ENCODE measurements at regions not wholly inside any gene's neighbourhood (a gene's known extent, or its start where the extent isn't known, plus 50 kb on each side); places are given as distances from the start of the nearest gene placed in this dataset.
"Not testable (repeated sequence)": the region's sequence is repeated elsewhere in the genome, so short reads cannot be mapped to it uniquely, and the experiment has no call there.

DNA sequence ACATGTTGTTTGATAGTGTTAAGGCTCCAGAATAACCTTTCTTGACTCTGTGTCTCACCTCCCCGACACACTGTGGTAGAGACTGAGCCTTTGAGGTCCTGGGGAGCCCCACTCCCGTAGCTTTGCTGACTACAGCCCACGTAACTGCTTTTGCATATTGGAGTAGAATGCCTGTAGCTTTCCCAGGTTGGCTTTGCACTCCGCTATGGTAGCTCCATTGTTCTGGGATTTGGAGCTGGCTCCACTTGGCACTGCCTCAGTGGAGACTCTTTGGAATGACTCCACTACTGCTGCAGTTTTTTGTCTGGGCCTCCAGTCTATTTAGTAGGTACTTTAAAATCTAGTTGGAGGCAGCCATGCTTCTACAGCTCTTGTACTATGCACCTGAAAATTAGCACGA is 56.2 kb upstream of the ANXA1 start:
- ATAC-seq (ENCODE audit: poor library complexity) (no peak), DNase-seq (no peak)
- intact Hi-C loops (cut with DNase I), result no loop called here

DNA sequence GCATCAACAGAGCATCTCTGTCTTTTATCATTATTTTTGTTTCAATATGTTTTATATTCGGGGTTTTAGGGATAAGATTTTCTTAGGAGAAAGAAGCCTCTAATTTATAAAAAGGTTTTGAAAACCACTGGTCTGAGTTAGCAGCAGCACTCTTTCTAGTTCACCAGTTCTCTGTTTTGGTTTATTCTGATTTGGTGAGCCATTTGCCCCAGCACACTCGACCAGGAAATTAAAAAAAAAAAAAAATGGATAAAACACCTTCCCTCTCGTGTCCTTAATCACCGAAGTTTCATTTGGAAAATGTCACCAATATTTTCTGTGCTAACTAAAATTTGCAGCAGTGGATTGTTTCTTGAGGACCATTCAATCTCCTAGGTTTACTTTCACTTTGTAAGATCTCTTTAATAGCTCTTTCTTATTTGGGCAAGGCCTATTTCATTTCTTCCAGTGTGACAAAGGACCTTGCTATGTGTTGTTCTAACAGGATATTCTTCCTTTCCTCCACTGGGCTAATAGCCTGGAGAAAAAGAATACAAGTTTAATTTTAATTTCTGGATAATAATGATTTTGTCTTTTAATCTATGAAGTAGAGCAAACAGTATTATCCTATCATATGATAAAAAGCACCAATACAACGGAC is 57.8 kb upstream of the ANXA1 start:
- intact Hi-C loops (cut with DNase I), result no loop called here

DNA sequence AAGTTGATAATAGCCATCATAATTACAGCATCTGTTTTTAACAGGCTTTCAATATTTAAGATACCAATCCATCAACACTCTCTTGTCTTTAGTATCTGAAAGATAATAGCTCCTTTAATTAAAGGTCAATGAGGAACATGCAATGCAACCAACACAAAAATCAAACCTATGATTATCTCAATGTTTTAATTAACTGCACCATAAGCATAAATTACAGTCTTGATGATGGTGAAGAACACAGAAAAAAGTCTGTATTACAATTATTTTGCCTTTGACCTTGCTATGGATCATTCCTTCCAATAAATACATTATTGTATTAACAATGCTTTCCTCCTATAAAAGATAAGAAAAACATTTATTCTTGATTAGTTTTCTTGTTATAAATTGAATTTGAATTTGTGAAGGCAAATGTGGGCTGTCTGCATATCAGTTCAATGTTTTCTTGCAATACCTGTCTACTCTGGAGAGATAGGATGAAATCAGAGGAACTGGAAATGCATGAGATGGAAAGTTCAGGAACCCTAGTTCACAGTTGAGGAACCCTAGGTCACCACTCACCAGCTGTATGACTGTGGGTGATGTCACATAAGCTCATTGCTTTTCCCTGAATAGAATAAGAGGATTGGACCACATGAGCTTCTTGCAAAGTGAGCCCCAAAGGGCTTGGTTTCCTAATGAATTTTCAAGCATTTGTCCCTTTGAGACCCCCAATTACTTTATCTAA is 58.5 kb upstream of the ANXA1 start:
- no peak for ATAC-seq (ENCODE audit: poor library complexity)
- DNase-seq, result no peak
- intact Hi-C loops (cut with DNase I), result no loop called here

More for the DNA sequence above, 57.8 kb upstream of the ANXA1 start:
- ATAC-seq (ENCODE audit: poor library complexity), result no peak
- no peak for DNase-seq

DNA sequence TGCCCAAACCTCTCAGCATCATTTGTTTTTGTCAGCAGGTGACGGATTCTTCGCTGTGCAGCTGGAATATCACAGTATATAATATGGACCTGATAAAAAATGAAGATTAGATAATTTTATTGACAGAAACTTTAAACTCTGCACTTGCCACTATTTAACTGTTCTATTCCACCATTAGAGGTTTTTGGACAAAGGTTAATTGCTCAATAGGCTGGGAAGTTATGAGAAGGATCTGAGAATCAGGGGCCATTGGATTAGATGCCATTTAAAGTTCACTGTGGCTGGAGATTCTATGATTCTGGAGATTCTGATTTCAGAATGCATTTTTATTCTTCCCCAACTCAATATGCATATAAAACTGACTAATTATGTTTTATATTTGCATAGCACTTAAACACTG is 59.8 kb upstream of the ANXA1 start:
- DNase-seq (no peak), ATAC-seq (ENCODE audit: poor library complexity) (no peak)
- intact Hi-C loops (cut with DNase I), result no loop called here

DNA sequence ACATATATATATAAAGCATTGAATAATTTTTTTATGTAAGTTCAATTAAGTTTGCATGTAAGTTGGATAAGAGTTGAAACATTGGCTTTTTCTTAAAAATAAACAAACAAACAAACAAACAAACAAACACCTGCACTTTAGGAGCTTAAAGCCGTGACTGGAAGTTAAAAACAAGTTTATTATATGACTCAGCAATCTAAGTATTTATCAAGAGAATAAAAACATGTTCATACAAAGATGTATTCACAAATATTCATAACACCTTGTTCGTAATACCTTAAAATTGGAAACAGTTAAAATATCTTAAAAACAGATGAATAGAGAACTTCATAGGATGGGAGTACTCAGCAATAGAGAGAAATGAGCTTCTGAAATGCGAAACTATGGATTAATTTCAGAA is 61.5 kb upstream of the ANXA1 start:
- intact Hi-C loops (cut with DNase I), result no loop called here
- no peak for ATAC-seq (ENCODE audit: poor library complexity)

DNA sequence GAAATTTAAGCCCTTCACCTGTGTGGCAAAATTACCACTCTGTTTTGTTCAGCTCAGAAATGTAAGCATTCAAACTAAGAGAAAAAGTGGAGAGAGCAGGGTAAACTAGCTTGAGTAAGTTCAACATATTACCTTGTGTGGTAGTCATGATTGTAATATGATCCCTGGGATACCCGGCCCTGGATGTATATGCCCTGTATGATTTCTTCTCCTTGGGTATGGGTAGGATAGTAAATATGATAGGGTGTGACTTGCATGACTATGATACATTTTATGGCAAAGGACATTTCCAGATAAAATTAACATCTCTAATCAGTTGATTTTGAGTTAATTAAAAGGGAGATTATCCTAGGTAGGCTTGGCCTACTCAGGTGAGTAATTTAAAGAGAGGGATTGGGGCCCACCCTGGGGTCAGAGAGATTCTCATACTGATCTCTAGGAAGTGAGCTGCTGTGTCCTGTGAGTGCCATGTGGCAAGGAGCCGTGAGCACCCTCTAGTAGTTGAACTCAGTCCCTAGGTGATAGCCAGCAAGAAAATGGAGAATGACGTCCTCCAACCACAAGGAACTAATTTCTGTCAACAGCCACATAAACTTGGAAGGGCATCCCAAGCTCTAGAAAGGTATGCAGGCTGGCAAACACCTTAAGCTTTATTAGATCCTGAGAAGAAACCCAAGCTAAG is 62.2 kb upstream of the ANXA1 start:
- no peak for ATAC-seq (ENCODE audit: poor library complexity)
- DNase-seq, result no peak
- intact Hi-C loops (cut with DNase I), result no loop called here

More for the DNA sequence above, 61.5 kb upstream of the ANXA1 start:
- DNase-seq, result no peak

DNA sequence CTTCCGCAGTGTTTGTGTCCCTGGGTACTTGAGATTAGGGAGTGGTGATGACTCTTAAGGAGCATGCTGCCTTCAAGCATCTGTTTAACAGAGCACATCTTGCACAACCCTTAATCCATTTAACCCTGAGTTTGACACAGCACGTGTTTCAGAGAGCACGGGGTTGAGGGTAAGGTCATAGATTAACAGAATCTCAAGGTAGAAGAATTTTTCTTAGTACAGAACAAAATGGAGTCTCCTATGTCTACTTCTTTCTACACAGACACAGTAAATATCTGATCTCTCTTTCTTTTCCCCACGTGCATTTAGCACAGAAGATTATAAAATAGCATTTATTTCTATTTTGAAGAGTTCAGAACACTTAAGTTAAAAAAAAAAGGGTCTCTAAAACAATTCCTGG is 63.8 kb upstream of the ANXA1 start:
- ATAC-seq (ENCODE audit: poor library complexity); intact Hi-C loops (cut with DNase I); DNase-seq: not testable (repeated sequence)

DNA sequence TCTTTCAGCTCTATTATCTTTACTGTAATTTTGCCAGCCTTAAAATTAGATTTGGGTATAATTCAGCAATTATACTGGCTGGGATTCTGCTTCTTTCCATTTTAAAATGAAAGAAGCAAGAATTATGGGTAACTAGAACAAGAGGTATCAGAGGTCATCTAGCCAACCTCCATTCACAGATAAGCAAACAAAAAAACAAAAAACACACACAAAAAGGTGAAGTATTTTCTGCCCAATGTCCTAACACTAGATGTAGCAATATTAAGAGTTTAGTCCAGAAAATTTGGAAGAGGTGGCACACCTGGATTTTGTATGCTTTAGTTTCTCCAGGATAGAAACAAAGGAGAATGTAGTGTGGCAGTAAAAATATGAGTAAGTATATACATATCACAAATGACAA is 68.1 kb upstream of the ANXA1 start:
- DNase-seq (no peak), ATAC-seq (ENCODE audit: poor library complexity) (no peak)
- intact Hi-C loops (cut with DNase I), result loop anchor here (5.0 kb wide), 1 partner anchor 226 kb away; no protein-coding TSS in a partner anchor

DNA sequence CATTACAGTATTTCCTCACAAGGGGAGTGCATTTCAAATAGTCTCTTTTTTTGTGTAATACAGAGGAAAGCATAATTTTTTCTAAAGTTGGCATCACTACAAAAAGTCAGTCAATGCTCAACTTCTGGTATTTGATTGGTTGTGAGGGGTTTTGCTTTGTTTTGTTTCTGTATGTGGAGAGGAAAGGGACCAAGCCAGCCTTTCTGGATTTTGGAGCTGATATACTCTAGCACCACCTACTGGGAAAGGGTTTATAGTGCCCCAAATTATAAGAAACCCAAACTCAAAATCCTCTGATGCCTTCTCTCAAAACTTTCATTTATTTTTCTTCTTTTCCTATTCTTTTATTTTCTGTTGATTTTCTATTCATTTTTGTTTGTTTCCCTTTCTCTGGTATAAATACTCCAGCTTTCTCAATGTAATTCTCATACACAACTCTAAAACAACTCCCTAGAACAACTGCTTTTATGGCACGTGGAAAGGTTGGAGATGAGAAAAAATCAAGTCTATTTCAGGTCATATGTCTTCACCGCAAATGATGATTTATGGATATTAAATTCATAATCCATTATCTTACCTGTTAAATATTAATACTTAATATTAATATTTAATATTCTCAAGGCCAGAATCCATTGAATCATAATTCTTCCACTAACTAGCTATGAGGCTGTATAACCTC is 69.5 kb upstream of the ANXA1 start:
- intact Hi-C loops (cut with DNase I), result loop anchor here (5.0 kb wide), 1 partner anchor 225 kb away; no protein-coding TSS in a partner anchor
- ATAC-seq (ENCODE audit: poor library complexity) (peak; percentile 63), DNase-seq (no peak)

DNA sequence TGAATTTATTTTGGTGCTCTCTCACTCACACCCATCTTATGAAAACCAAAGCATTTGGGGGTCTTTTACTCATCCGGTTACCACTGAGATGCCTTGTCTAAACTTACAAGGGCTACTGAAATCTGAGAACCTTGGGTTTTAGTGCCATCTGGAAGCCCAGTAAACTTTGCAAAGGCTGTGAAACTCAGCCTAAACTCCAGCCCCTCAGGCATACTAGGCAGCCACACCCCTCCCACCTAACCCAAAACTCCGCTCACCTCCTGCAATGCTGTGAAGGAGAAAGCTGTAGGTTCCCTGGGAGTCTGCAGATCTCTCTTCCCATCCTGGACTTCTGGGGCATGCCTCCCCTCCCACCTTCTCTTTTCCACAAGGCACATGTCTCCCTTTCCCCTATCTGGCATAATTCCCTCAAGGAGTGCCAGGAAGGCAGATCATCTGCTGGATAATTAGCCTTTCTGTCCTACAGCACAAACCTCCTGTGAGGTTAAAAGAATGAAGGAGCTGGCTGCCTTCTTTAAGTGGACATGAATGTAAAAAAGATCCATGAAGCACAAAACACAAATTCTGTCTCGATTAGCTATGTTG is 71.5 kb upstream of the ANXA1 start:
- no peak for DNase-seq
- intact Hi-C loops (cut with DNase I), result loop anchor here (5.0 kb wide), 1 partner anchor 223 kb away; no protein-coding TSS in a partner anchor
- ATAC-seq (ENCODE audit: poor library complexity), result no peak

DNA sequence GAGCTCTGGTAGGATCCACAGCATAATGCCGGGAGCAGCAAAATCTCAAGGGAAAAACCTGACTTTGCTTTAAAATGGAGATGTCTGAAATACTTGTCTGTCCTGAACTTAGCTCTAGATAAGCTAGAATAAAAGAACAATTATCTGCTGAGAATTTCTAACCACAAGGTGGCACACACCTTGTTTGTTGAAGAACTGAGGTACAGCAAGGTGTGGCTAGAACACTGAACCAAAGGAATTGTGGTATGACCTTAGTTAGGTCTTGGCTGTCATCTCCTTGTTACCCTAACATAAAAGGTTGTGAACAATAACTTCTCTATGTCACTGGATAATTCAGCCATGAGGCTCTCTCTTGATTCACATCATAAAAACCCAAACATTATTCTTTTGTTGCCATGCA is 72.3 kb upstream of the ANXA1 start:
- intact Hi-C loops (cut with DNase I), result no loop called here
- DNase-seq (no peak), ATAC-seq (ENCODE audit: poor library complexity) (no peak)

DNA sequence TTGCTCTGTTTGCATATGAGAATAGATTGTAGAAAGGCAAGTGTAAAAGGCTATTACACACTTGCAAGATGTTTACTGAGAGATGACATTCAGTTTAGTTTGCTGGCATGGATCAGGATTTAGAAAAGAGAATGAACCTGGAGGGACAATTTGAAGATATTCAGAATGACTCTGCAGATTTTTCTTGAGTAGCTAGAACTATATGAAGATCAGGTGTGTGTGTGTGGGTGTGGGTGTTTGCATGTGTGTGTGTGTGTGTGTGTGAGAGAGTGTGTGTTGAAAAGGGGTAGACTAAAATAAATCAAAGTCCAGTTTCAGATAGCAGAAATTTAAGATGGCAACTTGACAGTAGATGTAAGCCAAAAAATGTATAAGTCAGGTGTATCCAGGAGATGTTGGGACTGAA is 74.0 kb upstream of the ANXA1 start:
- DNase-seq (no peak), ATAC-seq (ENCODE audit: poor library complexity) (no peak)
- intact Hi-C loops (cut with DNase I), result no loop called here

DNA sequence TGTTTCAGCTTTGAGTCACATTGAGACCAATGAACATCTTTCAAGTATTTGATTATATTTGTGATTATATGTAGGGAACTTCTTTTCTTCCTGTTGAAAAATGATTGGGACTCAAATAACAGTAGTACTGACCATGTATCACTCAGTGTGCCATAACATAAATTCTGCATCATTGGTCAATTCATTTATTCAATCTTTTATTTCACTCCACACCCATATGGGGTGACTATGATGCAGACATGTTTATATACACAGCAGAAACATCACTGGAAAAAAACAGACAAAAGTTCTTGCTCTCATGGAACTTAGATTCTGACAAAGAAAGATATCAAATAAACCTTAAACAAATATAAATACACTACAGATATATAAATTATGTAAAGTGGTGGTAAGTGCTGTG is 74.7 kb upstream of the ANXA1 start:
- ATAC-seq (ENCODE audit: poor library complexity) (no peak), DNase-seq (no peak)

DNA sequence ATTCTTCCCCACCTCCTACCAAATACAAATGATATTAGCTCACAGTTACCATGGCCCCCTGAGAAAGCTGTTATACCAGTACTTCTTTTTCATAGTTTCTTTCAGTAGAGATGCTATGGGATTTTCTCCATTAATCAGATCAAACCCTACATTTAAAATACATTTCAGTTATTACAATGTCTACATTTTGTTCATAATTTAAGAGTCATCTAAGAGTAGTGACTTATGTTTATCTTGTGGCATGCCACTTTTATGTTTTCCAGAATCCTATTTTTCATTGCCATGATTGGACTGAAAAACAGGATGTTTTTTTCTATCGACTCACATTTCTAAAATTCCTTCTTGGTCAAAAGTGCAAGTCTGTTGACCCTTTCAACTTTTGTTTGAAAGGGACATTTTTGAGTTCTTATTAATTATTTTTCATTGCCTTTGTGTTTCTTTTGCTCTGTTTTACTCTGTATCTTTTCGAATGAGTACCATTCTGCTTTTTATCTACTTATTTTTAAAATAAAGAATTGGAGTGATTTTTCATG is 77.4 kb upstream of the ANXA1 start:
- ATAC-seq (ENCODE audit: poor library complexity) (no peak), DNase-seq (no peak)
- intact Hi-C loops (cut with DNase I), result no loop called here

More for the DNA sequence above, 74.7 kb upstream of the ANXA1 start:
- intact Hi-C loops (cut with DNase I), result no loop called here

DNA sequence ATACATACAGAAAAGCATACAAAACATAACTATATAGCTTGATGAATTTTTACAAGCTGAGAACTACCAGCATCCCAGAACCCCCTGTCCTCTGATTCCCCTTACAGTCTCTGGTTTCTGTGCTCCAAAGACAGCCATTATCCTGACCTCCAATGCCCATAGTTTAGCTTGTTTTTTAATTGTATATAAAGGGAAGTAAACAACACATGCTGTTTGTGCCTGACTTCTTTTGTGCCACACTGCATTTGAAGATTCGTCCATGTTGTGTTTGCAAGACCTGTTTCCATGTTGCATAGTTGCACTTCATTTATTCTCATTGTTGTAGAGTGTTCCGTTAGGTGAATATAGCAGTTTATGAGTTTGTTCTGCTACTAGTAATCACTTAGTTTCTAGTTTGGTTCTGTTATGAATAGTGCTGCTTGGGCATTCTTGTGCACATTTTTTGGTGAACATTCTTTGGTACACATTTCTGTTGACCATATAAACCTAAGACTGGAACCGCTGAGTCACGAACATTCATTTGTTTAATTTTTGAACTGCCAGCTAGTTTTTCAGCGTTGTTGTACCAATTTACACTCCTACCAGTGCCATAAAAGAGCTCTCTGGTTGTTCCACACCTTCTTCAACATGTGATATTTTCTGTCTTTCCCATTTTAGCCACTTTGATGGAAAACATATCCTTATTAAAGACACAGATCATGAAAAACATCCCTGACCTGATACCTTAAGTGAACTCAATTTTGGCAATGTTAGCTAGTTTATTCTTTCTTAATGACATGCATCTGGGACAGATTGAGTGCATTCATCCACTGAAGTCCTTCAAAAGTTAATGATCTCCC is 78.1 kb upstream of the ANXA1 start:
- intact Hi-C loops (cut with DNase I), result no loop called here
- DNase-seq (no peak), ATAC-seq (ENCODE audit: poor library complexity) (no peak)

DNA sequence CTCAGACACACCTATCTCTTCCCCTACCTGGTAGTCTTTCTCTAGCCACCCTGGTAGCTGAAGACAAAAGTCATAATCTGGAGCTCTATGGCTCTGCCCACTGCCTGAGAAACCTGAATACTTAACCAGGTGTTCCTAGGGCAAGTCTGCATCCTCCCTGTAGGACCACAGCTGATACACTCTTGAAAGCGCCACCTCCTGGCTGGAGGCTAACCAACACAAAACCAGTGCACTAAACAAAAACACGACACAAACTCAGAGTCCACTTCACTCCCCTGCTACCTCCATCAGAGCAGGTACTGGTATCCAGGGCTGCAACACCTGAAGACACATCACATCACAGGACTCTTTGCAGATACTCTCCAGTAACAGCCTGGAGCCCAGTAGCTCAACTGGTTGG is 84.6 kb upstream of the ANXA1 start:
- ATAC-seq (ENCODE audit: poor library complexity) (no peak), DNase-seq (no peak)
- intact Hi-C loops (cut with DNase I), result no loop called here

DNA sequence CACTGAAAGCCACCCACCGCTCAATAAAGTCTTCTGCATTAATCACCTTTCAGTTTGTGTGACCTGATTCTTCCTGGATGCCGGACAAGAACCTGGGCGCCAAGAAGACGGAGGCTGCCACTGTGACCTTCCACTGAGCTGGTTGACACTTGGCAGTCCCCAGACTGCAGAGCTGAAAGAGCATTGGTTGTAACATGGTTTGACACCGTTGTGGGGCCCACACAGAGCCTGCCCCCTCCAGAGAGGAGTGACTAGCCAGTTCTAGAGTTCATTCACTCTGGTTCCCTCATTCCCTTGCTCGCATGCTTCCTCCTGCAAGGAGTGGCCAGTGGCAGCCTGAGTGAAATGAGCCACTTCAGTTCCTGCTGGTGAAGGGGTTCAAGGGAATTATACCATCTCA is 86.2 kb upstream of the ANXA1 start:
- intact Hi-C loops (cut with DNase I), result no loop called here
- ATAC-seq (ENCODE audit: poor library complexity), result no peak

DNA sequence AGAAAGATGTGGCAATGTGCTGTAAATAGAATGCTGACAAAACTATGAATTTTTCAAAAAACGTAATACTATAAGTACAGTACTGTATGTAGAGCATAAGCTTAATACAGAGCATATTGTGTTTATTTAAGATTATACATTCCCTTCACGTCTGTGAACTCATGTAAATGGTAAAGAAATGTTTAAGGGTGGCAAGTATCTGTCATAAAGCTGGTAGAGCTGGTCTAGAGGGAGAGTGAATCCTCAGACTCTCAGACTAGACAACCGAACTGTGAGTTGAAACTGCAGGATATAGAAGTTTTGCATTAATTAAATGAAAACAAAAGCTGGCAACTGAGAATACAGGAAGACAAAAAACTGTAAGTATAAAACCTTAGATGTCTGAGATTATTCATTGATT is 87.3 kb upstream of the ANXA1 start:
- DNase-seq (no peak), ATAC-seq (ENCODE audit: poor library complexity) (no peak)
- intact Hi-C loops (cut with DNase I), result no loop called here

More for the DNA sequence above, 86.2 kb upstream of the ANXA1 start:
- no peak for DNase-seq

Data from Right ventricle myocardium superior (tissue), 1 donor.